Lower leg skin (tissue), 4 donors: ENCODE measurements at regions not wholly inside any gene's neighbourhood (a gene's known extent, or its start where the extent isn't known, plus 50 kb on each side); places are given as distances from the start of the nearest gene placed in this dataset.

ENCODE experiments used
- DNase-seq, 2 donors: peaks; one replicate each; pipeline ENCODE4 v3.0.0-alpha.2; 2019; ENCODE audit warnings: low spot score in 2 of 2
- H3K4me3 ChIP-seq: fragments of 200-600 bp; sonication (generic); 2 replicates; pipeline ENCODE4 v1.5.1; 2017; ENCODE audit warnings: mild to moderate bottlenecking, low read depth; ENCODE audit not compliant: poor library complexity, severe bottlenecking
- POLR2A ChIP-seq, 2 donors: fragments of 450-650 bp; IDR thresholded peaks; one replicate each; pipeline ENCODE4 v1.6.1; 2016 to 2017; ENCODE audit warnings: antibody characterized with exemption in 2 of 2, mild to moderate bottlenecking in 1 of 2, moderate library complexity in 1 of 2
- WGBS, 2 donors: methylation state at CpG; one replicate each; pipeline ENCODE4 v1.1.5; 2018; 5-methylcytosine and 5-hydroxymethylcytosine counted together
- intact Hi-C: fragments of 100-400 bp; cut with DNase I; formaldehyde crosslinking; loops from one replicate; pipeline ENCODE4 v1.15.0; 2023; ENCODE audit warnings: low total_unique reads
- TF ChIP-seq, protein P1 (sequence below), 3 donors: fragments of 450-650 bp; IDR thresholded peaks; one replicate each; pipeline ENCODE4 v1.5.1; 2016; ENCODE audit warnings: antibody characterized with exemption in 3 of 3, mild to moderate bottlenecking in 3 of 3, moderate library complexity in 2 of 3

DNA sequence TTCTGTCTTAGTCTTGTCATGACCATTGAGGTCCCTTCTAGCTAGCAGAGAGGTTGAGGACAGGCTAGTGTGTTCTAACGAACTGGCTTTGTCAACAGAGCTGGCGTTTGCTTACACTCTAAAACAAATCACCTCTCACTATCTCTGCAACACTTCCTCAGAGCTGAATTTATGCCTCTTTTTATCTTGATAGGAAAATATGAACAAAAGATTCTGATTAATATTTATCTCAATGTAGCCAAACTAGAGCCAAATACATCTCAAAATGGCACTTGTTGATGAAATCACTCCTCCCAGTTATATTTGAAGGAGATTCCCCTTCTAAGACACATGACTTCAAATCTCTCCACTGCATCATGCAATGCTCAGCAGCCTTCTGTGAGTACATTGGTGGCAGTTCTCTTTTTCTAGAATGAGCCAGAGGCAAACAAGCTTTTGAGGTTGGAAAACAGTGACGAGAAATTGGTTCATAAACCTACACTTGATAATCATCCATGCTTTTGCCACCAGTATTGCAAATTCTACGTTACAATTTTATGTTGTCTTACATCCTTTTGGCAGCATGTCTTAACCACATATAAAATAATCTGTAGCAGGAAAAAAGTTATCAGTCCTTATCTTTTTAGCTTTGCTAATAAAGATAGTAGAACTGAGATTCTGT is 615.7 kb upstream of the CITED2 start:
- TF ChIP-seq, protein P1, sequence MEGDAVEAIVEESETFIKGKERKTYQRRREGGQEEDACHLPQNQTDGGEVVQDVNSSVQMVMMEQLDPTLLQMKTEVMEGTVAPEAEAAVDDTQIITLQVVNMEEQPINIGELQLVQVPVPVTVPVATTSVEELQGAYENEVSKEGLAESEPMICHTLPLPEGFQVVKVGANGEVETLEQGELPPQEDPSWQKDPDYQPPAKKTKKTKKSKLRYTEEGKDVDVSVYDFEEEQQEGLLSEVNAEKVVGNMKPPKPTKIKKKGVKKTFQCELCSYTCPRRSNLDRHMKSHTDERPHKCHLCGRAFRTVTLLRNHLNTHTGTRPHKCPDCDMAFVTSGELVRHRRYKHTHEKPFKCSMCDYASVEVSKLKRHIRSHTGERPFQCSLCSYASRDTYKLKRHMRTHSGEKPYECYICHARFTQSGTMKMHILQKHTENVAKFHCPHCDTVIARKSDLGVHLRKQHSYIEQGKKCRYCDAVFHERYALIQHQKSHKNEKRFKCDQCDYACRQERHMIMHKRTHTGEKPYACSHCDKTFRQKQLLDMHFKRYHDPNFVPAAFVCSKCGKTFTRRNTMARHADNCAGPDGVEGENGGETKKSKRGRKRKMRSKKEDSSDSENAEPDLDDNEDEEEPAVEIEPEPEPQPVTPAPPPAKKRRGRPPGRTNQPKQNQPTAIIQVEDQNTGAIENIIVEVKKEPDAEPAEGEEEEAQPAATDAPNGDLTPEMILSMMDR (IDR thresholded peaks at IDR 0.05), result no peak
- no peak for TF ChIP-seq POLR2A (IDR thresholded peaks at IDR 0.05)
- intact Hi-C loops, result no loop called here
- DNase-seq, result no peak
- WGBS, 2 donors, result 47 to 50% methylated on average over 4 of the region's 4 CpGs
- H3K4me3 ChIP-seq, result no peak overlapping the region

DNA sequence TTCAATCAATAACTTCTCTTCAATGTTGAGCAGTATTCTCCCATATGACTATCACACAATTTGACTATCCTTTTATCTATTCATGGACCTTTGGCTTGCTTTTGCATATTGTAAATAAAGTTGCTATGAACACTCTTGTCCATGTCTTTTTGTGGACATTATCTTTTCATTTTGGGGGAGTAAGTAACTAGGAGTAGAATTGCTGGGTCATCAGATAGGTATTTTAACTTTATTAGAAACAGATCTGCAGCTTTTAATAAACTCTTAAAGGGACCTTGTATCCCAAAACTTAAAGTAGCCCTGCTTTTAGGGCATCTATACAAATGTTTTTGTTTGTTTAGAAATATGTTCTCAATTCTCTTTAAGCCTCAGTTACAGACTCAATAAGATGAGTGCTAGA is 614.2 kb upstream of the CITED2 start:
- TF ChIP-seq, protein P1 (IDR thresholded peaks at IDR 0.05), result no peak
- no peak for TF ChIP-seq POLR2A (IDR thresholded peaks at IDR 0.05)
- intact Hi-C loops, result no loop called here
- no peak for DNase-seq
- no peak overlapping the region for H3K4me3 ChIP-seq

DNA sequence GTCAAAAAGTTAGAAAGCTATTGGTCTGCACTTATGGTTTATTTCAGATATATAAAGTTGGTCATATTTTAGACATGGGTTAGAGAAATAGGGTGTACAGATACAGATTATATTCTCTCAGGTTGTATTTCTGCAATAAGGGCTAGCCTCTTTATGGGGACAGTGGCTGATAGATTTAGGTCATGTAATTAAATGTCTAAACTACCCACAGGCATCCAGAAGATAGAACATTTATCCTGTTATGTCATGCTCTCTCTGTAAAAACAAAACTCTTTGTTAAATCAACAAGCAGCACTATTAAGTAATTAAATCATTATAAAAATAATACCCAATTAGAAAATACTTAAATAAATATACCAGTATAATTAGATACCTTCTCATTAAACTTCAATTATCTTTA is 612.6 kb upstream of the CITED2 start:
- DNase-seq, result no peak
- TF ChIP-seq POLR2A (IDR thresholded peaks at IDR 0.05), result no peak
- TF ChIP-seq, protein P1 (IDR thresholded peaks at IDR 0.05), result no peak
- no peak overlapping the region for H3K4me3 ChIP-seq
- intact Hi-C loops, result no loop called here

GRCh38 chr6:139985236-139985815 is 610.9 kb upstream of the CITED2 start:
- DNase-seq, result no peak
- TF ChIP-seq POLR2A (IDR thresholded peaks at IDR 0.05), result no peak
- TF ChIP-seq, protein P1 (IDR thresholded peaks at IDR 0.05), result no peak
- intact Hi-C loops, result no loop called here
- H3K4me3 ChIP-seq, result no peak overlapping the region

GRCh38 chr6:139984317-139984716 is 609.9 kb upstream of the CITED2 start:
- WGBS, 2 donors, result 90 to 95% methylated on average over 6 of the region's 6 CpGs
- H3K4me3 ChIP-seq, result no peak overlapping the region
- intact Hi-C loops, result no loop called here
- DNase-seq, result no peak
- TF ChIP-seq POLR2A (IDR thresholded peaks at IDR 0.05), result no peak
- TF ChIP-seq, protein P1 (IDR thresholded peaks at IDR 0.05), result no peak
